ENCODE measurements at regions not wholly inside any gene's neighbourhood (a gene's known extent, or its start where the extent isn't known, plus 50 kb on each side); places are given as distances from the start of the nearest gene placed in this dataset.

- Mint-ChIP-seq H3K4me3 (no peak overlapping the region), H3K27me3 (peaks cover 0 to 6% (median 0%) of the 10 kb centered on the region in 5 donors)
- POLR2A ChIA-PET, result no interaction called here
Observed at GRCh38 chr3:189534531-189534930, 96.7 kb upstream of the TP63 start.

GRCh38 chr3:189537135-189537534 lies 94.1 kb upstream of the TP63 start:
- POLR2A ChIA-PET, result no interaction called here
- no peak for ATAC-seq

More at GRCh38 chr3:189534531-189534930, 96.7 kb upstream of the TP63 start:
- no peaks in the 10 kb centered on the region for H3K27me3 ChIP-seq (ENCODE audit: control insufficient read depth in 2 of 2, insufficient read depth in 2 of 2, low read length in 2 of 2)
- H3K27ac ChIP-seq (ENCODE audit: low read depth, low read length), result no peak overlapping the region
- intact Hi-C loops (cut with micrococcal nuclease), result no loop called here
- no peaks in the 10 kb centered on the region for H3K9me3 ChIP-seq (ENCODE audit: control insufficient read depth in 2 of 3, low read length in 3 of 3)
- H3K36me3 Mint-ChIP-seq, result no peaks in the 10 kb centered on the region
- no peak overlapping the region for H3K27ac Mint-ChIP-seq
- no peak for DNase-seq
- H3K36me3 ChIP-seq (ENCODE audit: control insufficient read depth in 2 of 3, insufficient read depth in 3 of 3, low read length in 3 of 3), result no peaks in the 10 kb centered on the region
- no peaks in the 10 kb centered on the region for H3K4me1 ChIP-seq (ENCODE audit: control insufficient read depth in 2 of 2, insufficient read depth in 2 of 2, low read length in 2 of 2)
- ATAC-seq, result no peak
- peaks cover 0 to 26% (median 21%) of the 10 kb centered on the region in 7 donors for H3K4me1 Mint-ChIP-seq
- H3K4me3 ChIP-seq (ENCODE audit: low read length), result no peak overlapping the region
- H3K9me3 Mint-ChIP-seq, result peaks cover 0 to 12% (median 2%) of the 10 kb centered on the region in 11 donors
- CTCF ChIA-PET, result no interaction called here

GRCh38 chr3:189547448-189547847 lies 83.7 kb upstream of the TP63 start:
- POLR2A ChIA-PET, result no interaction called here

More at GRCh38 chr3:189537135-189537534, 94.1 kb upstream of the TP63 start:
- intact Hi-C loops (cut with micrococcal nuclease), result no loop called here
- Histone ChIP-seq H3K36me3 (ENCODE audit: control insufficient read depth in 2 of 3, insufficient read depth in 3 of 3, low read length in 3 of 3) (no peaks in the 10 kb centered on the region), H3K27ac (ENCODE audit: low read depth, low read length) (no peak overlapping the region), H3K27me3 (ENCODE audit: control insufficient read depth in 2 of 2, insufficient read depth in 2 of 2, low read length in 2 of 2) (no peaks in the 10 kb centered on the region), H3K4me1 (ENCODE audit: control insufficient read depth in 2 of 2, insufficient read depth in 2 of 2, low read length in 2 of 2) (no peaks in the 10 kb centered on the region), H3K4me3 (ENCODE audit: low read length) (no peak overlapping the region), H3K9me3 (ENCODE audit: control insufficient read depth in 2 of 3, low read length in 3 of 3) (no peaks in the 10 kb centered on the region)
- DNase-seq, result no peak
- Mint-ChIP-seq H3K36me3 (no peaks in the 10 kb centered on the region), H3K27me3 (peaks cover 0 to 5% (median 0%) of the 10 kb centered on the region in 5 donors), H3K4me1 (peaks cover 0 to 15% (median 8%) of the 10 kb centered on the region in 7 donors), H3K27ac (no peak overlapping the region), H3K4me3 (no peak overlapping the region), H3K9me3 (peaks cover 0 to 9% (median 2%) of the 10 kb centered on the region in 11 donors)
- CTCF ChIA-PET, result no interaction called here

GRCh38 chr3:189548053-189548452 lies 83.1 kb upstream of the TP63 start:
- H3K4me3 Mint-ChIP-seq, result no peak overlapping the region
- H3K27me3 ChIP-seq (ENCODE audit: control insufficient read depth in 2 of 2, insufficient read depth in 2 of 2, low read length in 2 of 2), result no peaks in the 10 kb centered on the region
- peaks cover 0 to 22% (median 5%) of the 10 kb centered on the region in 3 experiments for H3K9me3 ChIP-seq (ENCODE audit: control insufficient read depth in 2 of 3, low read length in 3 of 3)
- H3K27me3 Mint-ChIP-seq, result no peaks in the 10 kb centered on the region
- intact Hi-C loops (cut with micrococcal nuclease), result no loop called here
- no peaks in the 10 kb centered on the region for H3K4me1 Mint-ChIP-seq
- peaks cover 15 to 54% (median 38%) of the 10 kb centered on the region in 11 donors for H3K9me3 Mint-ChIP-seq
- H3K36me3 ChIP-seq (ENCODE audit: control insufficient read depth in 2 of 3, insufficient read depth in 3 of 3, low read length in 3 of 3), result no peaks in the 10 kb centered on the region
- no peaks in the 10 kb centered on the region for H3K4me1 ChIP-seq (ENCODE audit: control insufficient read depth in 2 of 2, insufficient read depth in 2 of 2, low read length in 2 of 2)
- ChIA-PET CTCF (no interaction called here), POLR2A (no interaction called here)
- no peak overlapping the region for H3K27ac ChIP-seq (ENCODE audit: low read depth, low read length)
- no peak overlapping the region for H3K4me3 ChIP-seq (ENCODE audit: low read length)
- DNase-seq (no peak), ATAC-seq (no peak)
- H3K27ac Mint-ChIP-seq, result no peak overlapping the region
- H3K36me3 Mint-ChIP-seq, result peaks cover 4 to 30% (median 23%) of the 10 kb centered on the region in 5 donors

More at GRCh38 chr3:189547448-189547847, 83.7 kb upstream of the TP63 start:
- intact Hi-C loops (cut with micrococcal nuclease), result no loop called here
- DNase-seq, result no peak
- H3K36me3 Mint-ChIP-seq, result peaks cover 4 to 30% (median 23%) of the 10 kb centered on the region in 5 donors
- CTCF ChIA-PET, result no interaction called here
- no peaks in the 10 kb centered on the region for H3K27me3 ChIP-seq (ENCODE audit: control insufficient read depth in 2 of 2, insufficient read depth in 2 of 2, low read length in 2 of 2)
- H3K36me3 ChIP-seq (ENCODE audit: control insufficient read depth in 2 of 3, insufficient read depth in 3 of 3, low read length in 3 of 3), result no peaks in the 10 kb centered on the region
- no peaks in the 10 kb centered on the region for H3K4me1 Mint-ChIP-seq
- peaks cover 0 to 22% (median 5%) of the 10 kb centered on the region in 3 experiments for H3K9me3 ChIP-seq (ENCODE audit: control insufficient read depth in 2 of 3, low read length in 3 of 3)
- no peak for ATAC-seq
- no peaks in the 10 kb centered on the region for H3K27me3 Mint-ChIP-seq
- no peaks in the 10 kb centered on the region for H3K4me1 ChIP-seq (ENCODE audit: control insufficient read depth in 2 of 2, insufficient read depth in 2 of 2, low read length in 2 of 2)
- no peak overlapping the region for H3K4me3 ChIP-seq (ENCODE audit: low read length)
- no peak overlapping the region for H3K27ac ChIP-seq (ENCODE audit: low read depth, low read length)
- no peak overlapping the region for H3K4me3 Mint-ChIP-seq
- no peak overlapping the region for H3K27ac Mint-ChIP-seq
- H3K9me3 Mint-ChIP-seq, result peaks cover 15 to 51% (median 38%) of the 10 kb centered on the region in 11 donors

GRCh38 chr3:189551007-189551406 lies 80.2 kb upstream of the TP63 start:
- peaks cover 4 to 28% (median 16%) of the 10 kb centered on the region in 5 donors for H3K36me3 Mint-ChIP-seq
- H3K27ac Mint-ChIP-seq, result no peak overlapping the region
- DNase-seq (no peak), ATAC-seq (no peak)
- CTCF ChIA-PET, result no interaction called here
- H3K9me3 Mint-ChIP-seq, result peaks cover 12 to 54% (median 35%) of the 10 kb centered on the region in 11 donors
- H3K9me3 ChIP-seq (ENCODE audit: control insufficient read depth in 2 of 3, low read length in 3 of 3), result peaks cover 0 to 22% (median 5%) of the 10 kb centered on the region in 3 experiments
- POLR2A ChIA-PET, result no interaction called here
- no peak overlapping the region for H3K4me3 ChIP-seq (ENCODE audit: low read length)
- no peaks in the 10 kb centered on the region for H3K27me3 Mint-ChIP-seq
- H3K4me1 ChIP-seq (ENCODE audit: control insufficient read depth in 2 of 2, insufficient read depth in 2 of 2, low read length in 2 of 2), result no peaks in the 10 kb centered on the region
- no peak overlapping the region for H3K27ac ChIP-seq (ENCODE audit: low read depth, low read length)
- no peaks in the 10 kb centered on the region for H3K36me3 ChIP-seq (ENCODE audit: control insufficient read depth in 2 of 3, insufficient read depth in 3 of 3, low read length in 3 of 3)
- H3K27me3 ChIP-seq (ENCODE audit: control insufficient read depth in 2 of 2, insufficient read depth in 2 of 2, low read length in 2 of 2), result no peaks in the 10 kb centered on the region
- H3K4me3 Mint-ChIP-seq, result no peak overlapping the region
- intact Hi-C loops (cut with micrococcal nuclease), result no loop called here
- H3K4me1 Mint-ChIP-seq, result no peaks in the 10 kb centered on the region

- peaks cover 5 to 43% (median 25%) of the 10 kb centered on the region in 11 donors for H3K9me3 Mint-ChIP-seq
Observed at GRCh38 chr3:189554868-189555557, 76.2 kb upstream of the TP63 start.

GRCh38 chr3:189555558-189555881 lies 75.7 kb upstream of the TP63 start:
- Mint-ChIP-seq H3K4me3 (no peak overlapping the region), H3K27me3 (no peaks in the 10 kb centered on the region), H3K4me1 (no peaks in the 10 kb centered on the region), H3K9me3 (peaks cover under 1 to 38% (median 21%) of the 10 kb centered on the region in 11 donors), H3K27ac (no peak overlapping the region), H3K36me3 (peaks cover 0 to 16% (median 5%) of the 10 kb centered on the region in 5 donors)
- peaks cover 0 to 2% (median 0%) of the 10 kb centered on the region in 3 experiments for H3K9me3 ChIP-seq (ENCODE audit: control insufficient read depth in 2 of 3, low read length in 3 of 3)
- intact Hi-C loops (cut with micrococcal nuclease), result no loop called here
- H3K27ac ChIP-seq (ENCODE audit: low read depth, low read length), result no peak overlapping the region
- ATAC-seq (no peak), DNase-seq (no peak)
- no peaks in the 10 kb centered on the region for H3K4me1 ChIP-seq (ENCODE audit: control insufficient read depth in 2 of 2, insufficient read depth in 2 of 2, low read length in 2 of 2)
- CTCF ChIA-PET, result no interaction called here
- no peak overlapping the region for H3K4me3 ChIP-seq (ENCODE audit: low read length)
- H3K36me3 ChIP-seq (ENCODE audit: control insufficient read depth in 2 of 3, insufficient read depth in 3 of 3, low read length in 3 of 3), result no peaks in the 10 kb centered on the region
- no peaks in the 10 kb centered on the region for H3K27me3 ChIP-seq (ENCODE audit: control insufficient read depth in 2 of 2, insufficient read depth in 2 of 2, low read length in 2 of 2)
- POLR2A ChIA-PET, result no interaction called here

More at GRCh38 chr3:189554868-189555557, 76.2 kb upstream of the TP63 start:
- ATAC-seq, result no peak
- Mint-ChIP-seq H3K27ac (no peak overlapping the region), H3K36me3 (peaks cover 0 to 20% (median 8%) of the 10 kb centered on the region in 5 donors), H3K4me1 (no peaks in the 10 kb centered on the region), H3K27me3 (no peaks in the 10 kb centered on the region), H3K4me3 (no peak overlapping the region)
- Histone ChIP-seq H3K27ac (ENCODE audit: low read depth, low read length) (no peak overlapping the region), H3K36me3 (ENCODE audit: control insufficient read depth in 2 of 3, insufficient read depth in 3 of 3, low read length in 3 of 3) (no peaks in the 10 kb centered on the region), H3K4me3 (ENCODE audit: low read length) (no peak overlapping the region), H3K4me1 (ENCODE audit: control insufficient read depth in 2 of 2, insufficient read depth in 2 of 2, low read length in 2 of 2) (no peaks in the 10 kb centered on the region), H3K9me3 (ENCODE audit: control insufficient read depth in 2 of 3, low read length in 3 of 3) (peaks cover 0 to 6% (median 0%) of the 10 kb centered on the region in 3 experiments), H3K27me3 (ENCODE audit: control insufficient read depth in 2 of 2, insufficient read depth in 2 of 2, low read length in 2 of 2) (no peaks in the 10 kb centered on the region)
- no peak for DNase-seq
- POLR2A ChIA-PET, result no interaction called here
- intact Hi-C loops (cut with micrococcal nuclease), result no loop called here
- CTCF ChIA-PET, result no interaction called here

Data from naive thymus-derived CD4-positive, alpha-beta T cell (primary cell).